ENCODE measurements at regions not wholly inside any gene's neighbourhood (a gene's known extent, or its start where the extent isn't known, plus 50 kb on each side); places are given as distances from the start of the nearest gene placed in this dataset.

DNA sequence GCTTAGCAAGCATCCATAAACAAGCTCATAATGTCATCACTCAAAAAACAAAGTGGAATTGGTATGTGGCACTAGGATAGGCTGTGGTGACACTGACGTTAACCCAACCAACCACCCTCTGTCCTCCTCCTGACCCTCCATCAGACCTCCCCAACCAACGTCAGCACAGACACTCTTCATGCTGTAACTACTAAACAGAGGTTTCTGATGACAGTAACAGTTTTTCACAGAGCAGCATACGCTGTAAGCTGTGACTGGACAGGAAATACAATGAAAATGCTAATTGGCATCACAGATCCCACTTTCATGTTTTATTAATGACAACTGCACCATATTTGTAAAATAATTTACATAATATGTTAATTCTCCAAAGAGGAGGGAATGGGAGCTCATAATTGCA lies 238.0 kb downstream of the IRS2 start:
- no peak for TF ChIP-seq POLR2A (IDR thresholded peaks at IDR 0.05)
- TF ChIP-seq, protein P1, sequence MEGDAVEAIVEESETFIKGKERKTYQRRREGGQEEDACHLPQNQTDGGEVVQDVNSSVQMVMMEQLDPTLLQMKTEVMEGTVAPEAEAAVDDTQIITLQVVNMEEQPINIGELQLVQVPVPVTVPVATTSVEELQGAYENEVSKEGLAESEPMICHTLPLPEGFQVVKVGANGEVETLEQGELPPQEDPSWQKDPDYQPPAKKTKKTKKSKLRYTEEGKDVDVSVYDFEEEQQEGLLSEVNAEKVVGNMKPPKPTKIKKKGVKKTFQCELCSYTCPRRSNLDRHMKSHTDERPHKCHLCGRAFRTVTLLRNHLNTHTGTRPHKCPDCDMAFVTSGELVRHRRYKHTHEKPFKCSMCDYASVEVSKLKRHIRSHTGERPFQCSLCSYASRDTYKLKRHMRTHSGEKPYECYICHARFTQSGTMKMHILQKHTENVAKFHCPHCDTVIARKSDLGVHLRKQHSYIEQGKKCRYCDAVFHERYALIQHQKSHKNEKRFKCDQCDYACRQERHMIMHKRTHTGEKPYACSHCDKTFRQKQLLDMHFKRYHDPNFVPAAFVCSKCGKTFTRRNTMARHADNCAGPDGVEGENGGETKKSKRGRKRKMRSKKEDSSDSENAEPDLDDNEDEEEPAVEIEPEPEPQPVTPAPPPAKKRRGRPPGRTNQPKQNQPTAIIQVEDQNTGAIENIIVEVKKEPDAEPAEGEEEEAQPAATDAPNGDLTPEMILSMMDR (IDR thresholded peaks at IDR 0.05): no peak
